GDM1 (cell line): ENCODE measurements at regions not wholly inside any gene's neighbourhood (a gene's known extent, or its start where the extent isn't known, plus 50 kb on each side); places are given as distances from the start of the nearest gene placed in this dataset.

Experiments used
- DNase-seq: peaks from one replicate; lab custom pipeline; 2025; lab: John Stamatoyannopoulos, UW

DNA sequence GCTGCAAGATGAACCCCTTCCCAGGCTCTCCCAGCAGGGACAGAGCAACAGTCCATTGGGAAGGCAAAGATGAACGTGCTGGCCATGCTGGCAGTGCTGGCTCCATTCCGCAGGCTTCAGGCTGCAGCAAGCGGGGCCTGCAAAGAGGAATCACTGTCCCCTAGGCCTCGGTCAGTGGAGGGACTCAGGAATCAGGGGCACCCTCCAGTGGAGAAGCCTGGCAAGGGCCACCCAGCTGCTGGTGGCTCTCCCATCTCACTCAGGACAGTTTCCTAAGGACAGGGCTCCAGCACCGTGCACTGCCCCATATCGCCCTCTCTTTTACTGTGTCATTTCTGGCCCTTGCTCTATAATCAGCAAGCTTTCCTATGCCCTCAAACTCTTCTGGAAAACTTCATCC, 498.6 kb downstream of the EFNB2 start:
- DNase-seq: no peak

DNA sequence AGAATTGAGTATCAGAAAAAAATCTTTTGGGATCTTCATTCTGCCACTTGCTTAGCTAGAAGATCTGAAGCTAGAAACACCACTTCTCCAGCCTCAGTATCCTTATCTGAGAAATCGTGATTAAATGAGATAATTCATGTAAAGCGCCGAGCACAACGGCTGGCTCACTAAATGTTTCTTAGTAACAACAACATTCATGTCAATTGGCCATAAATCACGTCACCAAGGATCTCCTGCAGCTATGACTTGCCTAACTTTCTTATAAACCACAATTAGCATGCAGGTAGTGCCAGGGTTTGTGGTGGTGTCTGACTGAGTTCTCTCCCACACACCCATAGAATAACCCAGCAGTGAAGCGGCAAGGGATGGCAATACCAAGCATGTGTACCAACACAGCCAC, 501.3 kb downstream of the EFNB2 start:
- DNase-seq: no peak

DNA sequence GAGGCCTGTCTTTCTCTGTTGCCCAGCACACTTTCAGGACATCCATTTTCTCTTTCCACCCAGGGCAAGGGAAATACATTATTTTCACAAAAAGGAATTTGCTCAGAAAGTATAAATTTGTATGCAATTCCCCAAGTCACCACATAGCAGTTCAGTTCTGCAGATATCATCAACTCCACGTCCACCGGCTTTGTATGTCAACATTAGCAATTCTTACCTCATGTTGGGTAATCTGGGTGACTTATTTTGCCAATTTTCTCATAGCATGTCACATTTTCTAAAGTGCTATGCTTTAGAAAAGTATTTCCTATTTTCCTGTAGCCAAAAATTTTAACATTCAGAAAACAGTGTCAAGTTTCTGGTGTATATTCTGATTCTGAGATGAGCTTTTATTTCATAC, 501.8 kb downstream of the EFNB2 start:
- no peak for DNase-seq

DNA sequence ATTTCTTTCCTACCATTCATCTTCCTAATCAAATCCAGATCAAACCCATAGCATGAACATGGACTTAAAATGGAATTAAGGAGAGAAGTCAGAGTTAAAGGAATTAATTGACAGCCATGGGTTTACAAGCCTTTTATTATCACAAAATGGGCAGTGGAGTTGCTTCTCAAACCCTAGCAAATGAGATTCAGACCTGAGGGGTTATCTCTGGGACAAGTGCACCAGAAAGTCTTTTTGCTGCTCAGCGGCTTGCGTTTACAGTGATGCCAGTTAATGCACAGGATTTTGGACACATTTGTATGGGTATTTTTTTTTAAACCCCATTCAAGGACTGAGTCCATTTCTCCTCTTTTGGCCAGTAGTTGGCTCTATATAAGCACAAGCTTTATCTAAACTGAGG, 503.0 kb downstream of the EFNB2 start:
- no peak for DNase-seq

DNA sequence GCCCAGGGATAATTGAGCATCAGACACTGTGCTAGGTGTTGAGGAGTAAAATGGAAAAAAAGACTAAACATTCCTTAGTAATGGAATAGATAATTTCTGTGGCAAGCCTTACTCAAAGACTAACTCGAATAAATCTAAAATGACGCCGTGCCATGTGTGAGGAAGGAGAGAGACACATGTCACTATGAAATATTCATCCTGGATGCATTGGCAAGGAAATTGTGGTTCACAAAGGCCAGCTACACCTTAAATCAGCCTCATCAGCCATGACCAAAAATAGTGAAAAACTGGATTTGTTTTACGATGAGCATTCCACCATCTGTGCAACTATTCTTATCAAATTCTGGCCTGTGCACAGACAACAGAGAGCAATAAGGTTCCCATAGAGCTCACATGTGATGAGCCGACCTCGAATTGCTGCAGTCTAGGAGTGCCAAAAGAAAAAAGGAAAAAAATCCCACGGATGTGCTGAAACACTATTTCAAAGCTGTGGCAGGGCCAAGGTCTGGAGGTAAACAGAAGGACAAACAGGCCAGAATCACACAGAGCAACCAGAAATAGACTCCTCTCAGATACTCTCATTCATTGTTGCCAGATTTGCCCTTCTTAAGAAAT, 505.7 kb downstream of the EFNB2 start:
- DNase-seq: no peak

DNA sequence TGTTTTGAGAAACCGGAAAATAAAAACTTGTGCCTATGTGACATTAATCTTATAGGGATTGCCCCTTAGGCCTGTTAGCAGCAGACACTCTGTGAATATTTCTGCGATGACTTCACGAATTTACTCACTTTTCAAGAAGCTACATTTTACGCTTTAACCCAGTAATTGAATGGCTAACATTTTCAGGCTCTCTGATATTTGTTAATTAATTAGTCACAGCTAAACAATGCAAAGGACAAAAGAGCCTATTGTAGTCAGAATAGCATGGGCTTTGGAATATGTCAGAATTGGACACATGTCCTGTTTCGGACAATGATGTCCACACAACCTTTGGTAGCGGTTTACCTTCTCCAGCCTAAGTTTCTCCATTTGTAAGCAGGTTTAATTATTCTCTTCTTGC, 506.6 kb downstream of the EFNB2 start:
- DNase-seq: no peak

DNA sequence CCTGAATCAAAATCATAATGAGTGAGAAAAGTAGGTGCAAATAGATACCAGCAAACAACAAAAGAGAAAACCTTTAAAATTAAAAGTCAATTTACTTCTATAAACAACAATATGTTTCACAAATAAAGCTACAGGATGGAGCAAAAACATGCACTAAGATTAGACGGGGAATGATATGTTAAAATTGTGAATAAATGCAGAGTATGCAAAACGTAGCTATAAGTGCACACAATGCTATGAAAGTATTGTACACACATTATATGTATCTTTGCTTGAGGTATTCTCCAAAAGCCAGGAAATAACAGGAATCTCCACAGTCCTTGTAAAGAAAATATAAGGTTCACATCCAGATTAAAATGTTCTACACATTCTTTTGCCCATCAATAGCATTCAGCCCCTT, 523.9 kb downstream of the EFNB2 start:
- DNase-seq: no peak

DNA sequence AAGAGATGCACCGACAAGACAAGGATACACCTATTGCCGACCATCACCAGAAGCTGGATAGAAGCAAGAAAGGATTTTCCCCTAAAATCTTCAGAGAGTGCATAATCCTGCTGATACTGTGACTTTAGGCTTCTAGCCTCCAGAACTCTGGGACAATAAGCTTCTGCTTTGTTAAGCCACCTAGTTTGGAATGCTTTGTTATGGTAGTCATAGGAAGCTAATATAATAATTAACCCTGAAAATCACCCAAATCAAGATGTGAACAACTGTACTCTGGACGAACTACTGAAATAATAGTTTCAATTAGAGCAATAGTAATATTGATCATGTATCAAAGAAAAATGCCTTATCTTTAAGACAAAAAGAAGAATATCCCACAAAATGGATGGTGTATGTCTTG, 524.6 kb downstream of the EFNB2 start:
- no peak for DNase-seq

DNA sequence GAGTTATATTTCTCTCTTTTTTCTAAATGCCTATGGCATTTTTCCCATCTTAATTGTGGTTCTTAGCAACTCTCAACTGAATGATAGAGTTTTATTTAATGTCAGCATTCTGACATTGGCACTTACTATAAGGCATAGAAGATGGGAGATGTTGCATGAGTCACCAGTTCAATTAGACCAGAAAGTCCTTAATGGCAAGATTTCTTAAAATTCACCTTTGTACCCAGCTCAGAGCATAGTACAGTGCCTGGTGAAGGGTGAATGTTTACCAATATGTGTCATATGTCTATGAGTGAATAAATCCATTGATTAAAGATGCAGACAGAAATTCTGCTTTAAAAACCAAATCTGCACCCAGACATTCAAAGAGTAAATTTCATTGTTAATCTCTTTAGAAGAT, 526.9 kb downstream of the EFNB2 start:
- DNase-seq: no peak

DNA sequence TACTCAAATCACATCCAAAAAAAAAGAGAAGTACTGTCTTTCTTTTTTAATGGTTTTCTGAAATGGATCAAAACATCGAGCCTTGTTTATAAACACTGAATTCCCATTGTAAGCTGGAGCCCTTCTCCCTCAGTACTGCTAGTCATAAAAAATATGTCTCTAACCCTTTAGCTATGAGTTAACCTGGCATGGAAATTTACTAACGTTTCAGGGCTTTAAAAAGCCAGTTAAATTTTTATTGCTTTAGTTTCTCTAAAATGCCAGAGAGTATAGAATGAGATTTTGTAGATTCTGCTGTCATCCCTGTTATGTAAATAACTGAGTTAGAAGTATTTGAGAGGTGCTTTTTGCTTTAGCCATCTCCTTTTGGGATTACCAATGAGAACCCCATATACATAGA, 528.3 kb downstream of the EFNB2 start:
- no peak for DNase-seq

DNA sequence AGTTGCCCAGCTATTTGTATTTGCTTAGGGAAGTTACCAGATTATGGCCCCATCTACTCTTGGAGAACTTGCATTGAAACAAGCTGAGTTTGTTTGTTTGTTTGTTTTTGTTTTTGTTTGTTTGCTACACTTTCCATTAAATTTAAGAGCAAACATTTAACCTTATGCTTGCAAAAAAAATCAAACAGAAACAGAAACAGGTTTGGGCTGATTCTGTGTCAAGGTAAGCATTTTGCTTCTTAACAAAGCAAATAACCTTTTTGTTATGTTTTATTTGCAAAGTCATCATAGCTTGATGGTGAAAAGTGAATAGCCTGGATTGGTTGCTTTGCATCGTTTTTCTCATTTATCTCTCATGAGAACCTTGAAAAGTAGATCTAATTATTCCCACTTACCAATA, 531.8 kb downstream of the EFNB2 start:
- no peak for DNase-seq

DNA sequence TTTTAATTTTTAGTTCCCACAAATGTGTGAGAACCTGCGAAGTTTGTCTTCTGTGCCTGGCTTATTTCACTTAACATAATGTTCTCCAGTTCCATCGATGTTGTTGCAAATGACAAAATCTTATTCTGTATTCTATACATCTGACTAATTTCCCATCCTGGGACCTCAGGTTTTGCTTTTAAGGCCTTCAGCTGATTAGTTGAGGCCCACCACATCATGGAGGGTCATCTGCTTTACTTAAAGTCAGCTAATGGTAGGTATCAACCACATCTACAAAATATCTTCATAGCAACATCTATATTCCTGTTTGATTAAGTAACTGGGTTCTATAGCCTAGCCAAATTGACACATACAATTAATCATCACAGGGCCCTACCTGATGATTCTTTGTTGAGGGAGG, 534.0 kb downstream of the EFNB2 start:
- DNase-seq: no peak

DNA sequence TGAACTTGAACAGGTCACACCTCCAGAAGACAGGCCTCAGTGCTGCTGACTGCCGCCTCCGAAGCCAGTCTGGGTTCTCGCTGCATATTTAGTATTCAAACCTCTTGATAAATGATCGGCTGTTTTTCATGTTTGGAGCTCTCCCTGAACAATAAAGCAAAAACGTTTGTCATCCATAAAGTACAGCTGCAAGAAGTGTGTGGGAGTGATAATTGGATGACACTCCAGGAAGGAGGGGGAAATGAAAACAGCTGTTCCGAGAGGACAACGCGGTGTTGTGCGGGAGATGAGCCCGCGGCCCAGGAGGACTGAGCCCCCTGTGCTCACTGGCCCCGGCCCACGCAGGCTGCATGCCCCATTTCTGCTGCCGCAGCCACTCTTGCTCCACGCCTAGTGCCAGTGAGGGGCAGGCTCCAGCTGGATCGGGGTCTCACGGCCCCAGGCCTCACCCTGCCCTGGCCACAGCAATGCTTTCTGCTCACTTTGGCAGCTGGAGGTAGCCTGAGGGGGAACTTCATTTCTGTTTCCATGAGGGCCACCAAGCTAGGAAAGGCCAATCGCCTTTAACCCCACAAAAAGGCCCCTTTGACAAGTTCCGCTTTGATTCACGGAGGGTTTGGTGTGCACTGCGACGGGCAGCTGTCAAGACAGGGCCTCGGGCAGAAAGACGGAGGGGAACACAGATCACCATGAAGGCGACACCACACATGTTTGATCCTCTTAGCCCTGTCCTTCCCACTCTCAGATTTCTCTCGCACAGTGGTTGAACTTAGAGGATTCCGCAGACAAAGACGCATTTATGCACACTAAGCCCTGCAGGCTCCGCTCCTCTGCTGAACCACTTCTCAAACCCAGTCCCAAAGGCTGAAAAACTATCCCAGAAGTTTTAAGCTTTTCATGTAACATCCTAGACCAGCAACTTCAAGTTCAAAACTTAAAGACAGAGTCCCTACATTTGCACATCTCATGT, 537.6 kb downstream of the EFNB2 start:
- no peak for DNase-seq

DNA sequence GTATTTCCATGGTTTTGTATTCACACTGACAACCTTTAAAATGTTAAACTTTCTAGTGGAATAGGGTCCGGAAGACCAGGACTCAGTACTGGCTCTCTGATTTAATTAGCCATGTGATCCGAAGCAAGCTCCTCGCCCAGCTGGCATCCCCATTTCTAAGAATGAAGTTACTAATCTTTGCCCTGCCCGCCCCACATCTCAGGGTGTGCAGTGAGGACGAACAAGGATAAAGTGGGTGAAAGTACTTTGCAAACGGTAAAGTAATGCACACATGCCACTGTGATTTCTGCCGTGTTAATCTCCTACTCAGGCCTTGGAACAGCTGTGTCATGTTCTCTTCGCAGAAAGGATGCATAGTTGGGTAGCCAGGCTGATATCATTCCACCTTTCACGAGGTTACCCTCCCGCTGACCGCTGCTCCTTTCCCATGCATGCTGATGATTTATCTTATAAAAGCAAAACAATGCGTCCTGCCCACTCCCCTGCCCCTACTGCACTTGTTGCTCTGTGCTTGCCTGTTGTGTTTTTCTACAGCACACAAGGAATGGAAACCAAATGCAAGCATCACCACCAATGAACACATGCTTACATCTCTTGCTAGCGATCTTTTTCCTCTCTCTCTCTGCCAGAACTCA, 539.0 kb downstream of the EFNB2 start:
- no peak for DNase-seq

DNA sequence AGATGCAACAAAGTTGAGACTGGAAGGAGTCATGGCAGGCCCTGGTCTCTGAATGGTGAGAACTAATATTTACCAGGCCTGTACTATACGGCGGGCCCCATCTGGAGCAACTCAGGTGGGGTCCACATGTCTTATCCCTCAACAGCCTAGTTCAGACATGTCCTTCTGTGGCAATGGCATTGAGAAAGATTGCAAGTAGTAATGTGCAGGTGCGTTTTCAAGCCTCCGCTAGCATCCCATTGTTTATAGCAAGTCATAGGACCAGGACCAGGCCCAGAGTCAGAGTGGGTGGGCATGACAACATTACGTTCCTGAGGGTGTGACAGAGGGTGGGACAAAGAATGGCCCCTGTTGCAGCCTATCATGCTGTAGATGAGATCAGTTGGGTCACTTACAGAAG, 541.1 kb downstream of the EFNB2 start:
- no peak for DNase-seq

DNA sequence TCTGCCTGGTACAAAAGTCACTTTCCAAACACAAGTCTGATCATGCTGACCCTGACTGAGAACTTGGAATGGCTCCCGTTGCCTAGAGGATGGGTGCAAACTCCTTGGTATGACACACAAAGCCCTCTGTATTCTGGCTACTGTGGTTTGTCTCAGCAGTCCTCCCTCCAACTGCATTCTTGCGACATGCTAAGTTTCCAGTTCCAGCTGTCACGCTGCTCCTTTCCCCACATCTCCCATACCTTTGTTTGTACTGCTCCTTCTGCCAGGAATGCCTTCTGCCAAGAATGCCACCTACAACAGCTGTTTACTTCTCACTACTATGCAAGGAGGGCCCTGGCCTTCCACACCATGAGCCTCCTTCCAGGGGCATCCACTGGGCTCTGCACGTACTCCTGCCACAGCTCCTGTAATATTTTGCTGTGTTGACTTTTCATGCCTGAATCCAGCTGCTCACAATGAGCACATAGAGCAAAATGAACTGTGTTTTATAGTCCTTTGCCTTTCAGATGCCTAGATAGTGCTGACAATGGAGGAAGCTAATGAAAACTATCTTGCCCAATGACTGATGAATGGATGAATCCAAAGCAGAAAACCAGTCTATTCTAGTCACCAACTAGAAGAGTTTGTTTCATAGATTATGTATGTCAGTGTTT, 543.7 kb downstream of the EFNB2 start:
- no peak for DNase-seq

DNA sequence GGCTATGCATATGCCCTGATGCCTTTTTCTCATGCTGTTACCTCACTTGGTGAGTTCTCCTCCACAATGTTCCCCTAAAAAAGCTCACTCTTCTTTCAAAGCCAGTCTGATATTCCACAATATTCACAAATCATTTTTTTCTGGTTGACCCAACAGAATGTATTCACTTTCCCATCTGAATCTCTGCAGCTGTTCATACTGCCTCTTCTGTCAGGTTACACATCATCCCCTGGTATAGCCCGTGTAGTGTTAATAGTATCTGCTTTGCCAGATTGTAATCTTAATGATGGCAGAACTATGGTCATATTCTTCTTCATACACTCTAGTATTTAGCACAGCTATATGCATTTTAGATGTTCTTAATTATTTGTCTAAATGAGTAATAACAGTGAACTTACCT, 544.3 kb downstream of the EFNB2 start:
- no peak for DNase-seq

DNA sequence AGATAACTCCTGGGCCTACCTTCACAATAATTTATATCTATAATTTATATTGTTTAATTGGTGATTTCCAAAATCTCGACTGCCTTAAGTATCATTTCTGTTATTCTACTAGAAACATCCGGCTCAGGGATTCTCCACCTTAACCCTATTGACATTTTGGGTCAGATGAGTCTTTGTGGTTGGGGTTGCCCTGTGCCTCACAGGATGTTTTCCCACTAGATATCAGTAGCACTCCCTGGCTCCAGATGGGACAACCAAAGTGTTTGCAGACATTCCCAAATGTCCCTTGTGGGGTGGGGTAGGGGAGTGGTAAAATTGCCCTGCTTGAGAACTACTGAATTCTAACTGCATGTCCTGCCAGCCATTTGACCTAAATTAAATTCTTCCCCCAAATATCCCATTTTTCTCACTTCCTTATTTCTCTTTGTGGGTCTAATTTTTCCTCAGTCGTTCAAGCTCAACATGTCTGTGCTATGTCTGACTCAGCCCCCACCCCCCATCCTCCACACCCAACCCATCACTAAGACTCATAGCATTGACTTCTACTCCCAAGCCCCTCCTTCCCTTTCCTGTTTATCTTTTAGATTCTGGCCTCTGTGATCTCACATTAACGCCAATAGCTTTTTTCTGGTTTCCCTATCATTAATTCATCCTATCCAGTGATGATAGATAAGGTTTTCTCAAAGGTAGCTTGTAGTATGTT, 545.1 kb downstream of the EFNB2 start:
- no peak for DNase-seq

DNA sequence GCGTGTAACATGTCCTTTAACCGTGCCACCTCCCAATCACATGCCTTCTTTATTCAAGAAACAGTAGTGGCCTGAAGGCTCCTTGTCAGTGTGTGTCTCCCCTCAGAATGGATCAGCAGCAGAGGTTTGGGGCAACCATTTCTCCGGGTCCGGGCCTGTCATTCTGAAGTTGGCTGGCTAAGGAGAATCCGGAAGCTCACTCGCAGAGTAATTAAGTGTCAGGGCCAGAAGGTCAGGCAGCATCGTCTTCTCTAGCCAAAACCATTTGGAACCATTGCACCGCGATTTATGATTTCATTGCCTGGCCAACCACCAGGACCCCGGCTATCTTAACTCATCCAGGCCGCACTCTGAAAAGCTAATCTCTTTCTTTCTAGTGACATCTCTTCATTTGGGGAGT, 550.8 kb downstream of the EFNB2 start:
- DNase-seq: no peak

DNA sequence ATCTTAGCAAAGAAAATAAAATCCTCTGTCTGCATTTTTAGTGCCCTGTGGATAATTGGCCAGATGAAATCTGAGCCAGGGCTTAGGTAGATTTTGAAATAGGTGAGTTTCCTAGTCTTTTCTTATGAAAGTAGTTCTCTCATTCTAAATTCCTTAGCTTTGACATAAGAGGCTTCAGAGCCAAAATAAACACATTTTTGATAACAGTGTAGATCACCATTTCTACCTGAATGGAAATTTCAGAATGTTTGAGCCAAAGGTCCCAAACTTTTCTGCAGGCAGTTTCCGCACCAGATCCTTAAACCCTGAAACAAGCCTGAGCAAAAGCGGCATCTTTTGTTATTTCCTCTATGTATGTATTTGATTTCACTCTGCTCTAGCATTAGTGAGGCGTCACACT, 551.2 kb downstream of the EFNB2 start:
- DNase-seq: no peak

DNA sequence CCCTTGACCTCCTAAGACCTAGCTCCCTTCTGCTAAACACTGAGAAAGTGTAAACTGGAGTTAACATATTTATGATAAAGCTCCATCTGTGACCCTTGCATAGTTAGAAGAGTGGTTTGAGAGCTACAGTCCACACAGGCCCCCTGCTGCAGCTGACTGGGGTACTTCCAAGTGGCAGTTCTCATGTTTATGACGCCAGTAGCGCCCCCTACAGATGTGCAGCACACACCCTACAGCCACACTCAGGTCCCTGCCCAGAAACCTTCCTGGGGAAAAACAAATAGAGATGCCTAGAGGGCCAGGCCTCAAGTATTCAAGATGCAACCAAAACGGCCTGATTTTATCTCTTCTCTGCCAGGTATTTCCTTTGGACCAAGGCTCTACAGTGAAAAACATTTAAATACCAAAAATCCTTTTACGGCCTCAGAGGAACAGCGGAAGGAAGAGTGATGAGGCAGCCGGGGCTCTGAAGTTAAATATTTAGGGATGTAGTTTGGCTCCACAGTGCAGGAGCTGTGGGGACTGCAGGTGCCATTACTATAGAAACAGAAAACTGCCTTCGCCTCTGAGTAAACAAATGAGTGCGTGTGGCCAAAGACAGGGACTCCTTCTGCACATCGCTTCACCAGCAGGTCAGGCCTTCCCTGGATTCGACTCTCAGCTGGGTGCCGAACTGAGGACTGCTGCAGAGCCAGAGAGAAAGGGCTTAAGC, 553.1 kb downstream of the EFNB2 start:
- DNase-seq: no peak
